HG02973 (cell line): ENCODE measurements at regions not wholly inside any gene's neighbourhood (a gene's known extent, or its start where the extent isn't known, plus 50 kb on each side); places are given as distances from the start of the nearest gene placed in this dataset.
"Not testable (repeated sequence)": the region's sequence is repeated elsewhere in the genome, so short reads cannot be mapped to it uniquely, and the experiment has no call there.

ENCODE experiments used
- ATAC-seq: cut with Tn5 transposase; IDR thresholded peaks from one replicate; pipeline ENCODE4 v1.9.1; 2021; ENCODE audit warnings: moderate library complexity; ENCODE audit not compliant: unreplicated experiment

DNA sequence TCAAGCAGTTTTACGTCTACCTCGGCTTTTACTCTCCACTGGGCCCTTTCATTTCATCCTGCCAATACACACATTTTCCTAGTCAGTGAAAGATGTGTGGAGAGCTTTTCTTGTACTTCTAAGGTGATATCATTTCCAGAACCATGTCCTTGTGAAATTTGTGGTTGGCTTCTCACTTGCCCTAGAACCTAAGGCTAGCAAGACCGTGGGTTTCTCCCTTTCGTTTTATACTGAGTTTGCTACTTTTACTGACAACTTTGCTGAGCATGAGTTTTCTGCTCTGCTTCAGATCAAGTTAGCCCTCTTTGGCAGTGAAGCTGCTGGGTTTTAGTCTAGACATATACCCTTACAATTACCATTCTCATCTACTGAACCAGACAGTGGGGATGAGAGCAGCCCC lies 95.7 kb upstream of the FRMPD4 start:
- ATAC-seq = no peak

DNA sequence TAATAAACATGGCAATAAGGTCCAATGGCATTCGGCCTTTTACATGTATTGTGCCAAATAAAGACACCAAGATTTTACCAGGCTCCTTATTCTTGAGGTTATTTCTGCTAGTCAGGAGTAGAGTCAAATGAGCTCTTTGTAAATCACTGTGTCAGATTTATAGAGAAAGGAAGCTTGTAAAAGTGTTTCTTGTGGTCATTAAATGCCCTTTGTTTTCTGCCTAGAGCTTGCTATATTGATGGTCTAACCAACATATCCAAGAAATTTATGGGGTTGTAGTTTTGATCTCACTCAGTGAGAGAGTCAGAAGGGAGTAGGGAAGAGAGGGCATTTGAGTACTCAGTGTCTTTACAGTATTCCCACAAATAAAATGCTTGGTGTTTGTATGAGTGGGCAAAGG lies 86.2 kb upstream of the FRMPD4 start:
- no peak for ATAC-seq

DNA sequence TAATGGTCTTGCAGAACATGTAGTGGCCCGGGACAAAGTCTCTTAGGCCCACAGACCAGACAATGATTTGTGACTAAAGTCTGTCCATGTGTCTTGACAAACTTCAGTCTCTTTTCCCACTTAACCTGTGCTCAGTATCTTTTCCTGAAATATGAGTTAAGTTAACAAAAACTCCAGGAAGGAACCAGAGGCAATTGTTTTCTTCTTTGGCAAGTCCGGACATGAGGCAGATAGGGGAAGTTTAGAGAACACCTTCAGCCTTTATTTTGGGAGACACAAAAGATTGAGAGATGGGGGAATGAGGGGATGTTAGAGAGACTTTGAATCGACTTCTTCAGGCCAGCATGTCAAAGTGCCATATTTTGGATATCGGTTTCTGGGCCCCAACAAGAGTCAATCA lies 80.2 kb upstream of the FRMPD4 start:
- no peak for ATAC-seq

DNA sequence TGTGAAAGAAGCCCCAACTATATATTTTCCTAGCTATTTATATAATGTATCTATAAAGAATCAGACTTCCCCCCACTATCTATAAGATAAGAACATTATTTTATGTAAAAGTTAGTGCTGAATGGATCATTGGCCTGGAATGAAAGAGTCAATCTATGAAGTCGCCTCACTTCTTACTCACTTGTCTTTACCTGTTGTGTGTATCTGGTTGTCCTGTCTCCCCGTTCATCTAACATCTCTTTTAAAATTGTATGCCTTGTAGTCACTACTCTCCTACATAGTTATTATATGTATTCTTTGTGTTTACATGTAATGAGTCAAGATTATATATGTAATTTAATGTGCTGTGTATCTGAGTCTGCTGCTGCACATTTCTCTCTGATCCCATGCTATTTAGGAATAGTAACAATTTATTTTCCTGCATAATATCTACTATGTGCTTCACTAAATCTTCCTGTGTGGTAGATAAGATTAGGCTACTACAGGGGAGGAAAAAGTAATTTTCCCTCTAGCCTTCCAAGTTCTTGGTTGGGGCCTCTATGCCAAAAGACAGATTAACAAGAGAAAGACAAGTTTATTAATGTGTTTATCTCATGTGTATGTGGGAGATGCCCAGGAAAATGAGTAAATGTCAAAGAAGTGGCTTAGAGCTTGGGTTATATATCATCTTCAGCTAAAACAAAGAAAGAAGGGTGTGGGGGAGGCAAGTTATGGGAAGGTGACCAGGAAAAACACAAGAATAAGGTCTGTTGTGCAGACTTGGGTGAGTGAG lies 77.6 kb upstream of the FRMPD4 start:
- no peak for ATAC-seq

DNA sequence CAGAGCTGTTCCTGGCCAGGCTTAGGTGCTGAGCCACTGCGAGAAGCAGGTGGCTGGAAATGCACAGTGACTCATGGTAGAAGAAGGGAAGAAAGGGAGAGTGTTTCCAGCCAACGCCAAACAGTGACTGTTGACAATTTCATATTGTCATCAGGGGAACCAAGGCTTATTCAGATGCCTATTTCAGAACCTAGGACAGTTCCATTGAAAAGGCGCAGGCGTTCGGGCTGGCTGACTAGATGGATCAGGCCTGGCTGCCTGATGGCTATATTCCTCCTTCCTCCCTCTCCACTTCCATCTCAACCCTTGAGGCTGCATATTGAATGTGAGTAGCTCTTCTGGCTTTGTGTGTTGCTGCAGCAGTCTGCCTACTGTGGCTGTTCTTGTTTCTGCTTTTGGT lies 73.0 kb upstream of the FRMPD4 start:
- ATAC-seq = no peak

DNA sequence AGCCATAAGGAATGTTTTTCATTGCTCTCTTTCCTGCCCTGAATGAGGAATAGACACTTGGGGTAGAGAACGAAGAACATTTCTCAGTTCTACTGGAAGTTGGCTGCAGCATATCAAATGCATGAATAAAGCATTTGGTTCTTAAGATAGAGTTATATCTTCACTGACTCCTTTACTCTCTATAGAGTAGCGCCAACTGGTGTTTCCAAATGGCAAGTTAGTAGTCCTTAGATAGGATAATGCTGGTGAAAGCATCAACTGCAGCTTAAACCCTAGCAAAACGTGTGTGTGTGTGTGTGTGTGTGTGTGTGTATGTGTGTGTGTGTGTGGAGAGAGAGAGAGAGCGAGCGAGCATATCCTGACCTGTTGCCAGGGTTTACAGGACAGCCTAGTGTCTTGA lies 62.2 kb upstream of the FRMPD4 start:
- ATAC-seq = no peak

DNA sequence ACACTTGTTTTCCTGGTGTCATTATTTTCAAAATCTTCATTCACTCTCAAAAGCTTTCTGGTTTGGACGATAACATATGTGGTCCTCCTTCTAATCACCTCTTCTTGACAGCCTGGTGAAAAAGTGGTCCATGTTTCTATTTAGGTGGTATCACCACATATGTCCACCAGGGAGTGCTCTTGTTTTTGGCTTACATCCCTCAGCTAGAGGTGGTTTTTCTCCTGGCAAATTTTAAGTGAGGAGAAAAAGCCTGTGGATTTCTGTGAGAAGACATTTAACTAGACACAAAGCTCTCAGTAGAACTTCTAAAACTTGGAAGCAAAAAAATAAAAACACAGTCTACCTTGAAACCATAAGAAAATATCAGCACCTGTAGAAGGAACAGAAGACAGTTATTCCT lies 58.0 kb upstream of the FRMPD4 start:
- ATAC-seq = no peak

DNA sequence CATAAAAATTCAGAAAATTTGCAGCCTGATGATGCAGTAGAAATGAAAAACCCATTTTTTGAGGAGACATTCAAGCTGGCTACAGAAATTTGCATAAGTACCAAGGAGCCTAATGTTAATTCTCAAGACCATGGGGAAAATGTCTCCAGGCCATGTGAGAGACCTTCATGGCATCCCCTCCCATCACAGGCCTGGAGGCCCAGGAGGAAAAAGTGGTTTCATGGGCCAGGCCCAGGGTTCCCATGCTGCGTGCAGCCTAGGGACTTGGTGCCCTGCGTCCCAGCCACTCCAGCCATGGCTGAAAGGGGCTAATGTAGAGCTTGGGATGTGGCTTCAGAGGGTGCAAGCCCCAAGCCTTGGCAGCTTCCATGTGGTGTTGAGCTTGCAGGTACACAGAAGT lies 55.3 kb upstream of the FRMPD4 start:
- not testable (repeated sequence) for ATAC-seq
